Activated T-cell treated with anti-CD3 and anti-CD28 coated beads for 4 hours (primary cell): ENCODE measurements at regions not wholly inside any gene's neighbourhood (a gene's known extent, or its start where the extent isn't known, plus 50 kb on each side); places are given as distances from the start of the nearest gene placed in this dataset.

Experiments
- DNase-seq: peaks from one replicate; pipeline ENCODE4 v3.0.0-alpha.2; 2020

DNA sequence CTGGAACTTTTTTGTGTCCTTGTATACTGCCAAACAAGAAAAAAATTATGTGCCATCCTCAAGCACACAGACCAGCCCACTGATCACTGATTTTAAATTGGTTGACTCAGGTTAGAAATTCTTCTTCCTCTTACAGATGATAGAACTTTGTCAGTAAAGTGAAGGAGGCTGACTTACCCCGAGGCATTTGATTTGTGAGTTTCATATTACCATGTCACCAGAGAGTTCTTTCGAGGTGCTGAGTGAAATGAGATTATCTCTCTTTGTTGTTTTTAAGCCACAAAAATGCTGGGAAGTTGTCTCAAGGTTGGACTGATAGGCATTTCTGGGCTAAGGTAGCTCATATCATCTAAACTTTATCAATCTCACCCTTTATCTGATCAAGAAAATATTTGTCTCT, 78.8 kb upstream of the FAM180A start:
- no peak for DNase-seq

- DNase-seq, result no peak
Observed at GRCh38 chr7:135825406-135825805, 76.8 kb upstream of the FAM180A start.

DNA sequence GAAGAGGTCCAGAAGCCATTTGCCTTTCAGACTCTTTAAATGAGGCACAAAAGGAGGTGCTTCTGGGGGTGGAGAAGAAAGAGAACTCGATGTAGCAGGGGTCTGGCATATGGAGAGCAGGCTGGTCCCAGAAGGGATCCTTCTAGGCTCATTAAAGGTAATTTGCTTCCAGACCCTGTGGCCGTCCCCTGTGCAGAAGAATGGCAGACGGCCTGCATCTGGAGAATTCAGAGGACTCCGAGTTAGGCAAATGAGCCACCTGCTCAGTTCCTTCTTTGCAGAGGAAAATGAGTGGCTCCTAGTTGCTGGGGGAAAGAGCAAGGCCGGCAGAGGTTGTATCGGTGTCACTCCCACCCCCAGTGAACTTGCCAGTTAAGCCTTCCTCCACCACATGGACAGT, 73.8 kb upstream of the FAM180A start:
- no peak for DNase-seq

GRCh38 chr7:135817583-135817982, 69.0 kb upstream of the FAM180A start:
- DNase-seq, result no peak

- DNase-seq, result no peak
Observed at GRCh38 chr7:135815033-135815432, 66.4 kb upstream of the FAM180A start.

DNA sequence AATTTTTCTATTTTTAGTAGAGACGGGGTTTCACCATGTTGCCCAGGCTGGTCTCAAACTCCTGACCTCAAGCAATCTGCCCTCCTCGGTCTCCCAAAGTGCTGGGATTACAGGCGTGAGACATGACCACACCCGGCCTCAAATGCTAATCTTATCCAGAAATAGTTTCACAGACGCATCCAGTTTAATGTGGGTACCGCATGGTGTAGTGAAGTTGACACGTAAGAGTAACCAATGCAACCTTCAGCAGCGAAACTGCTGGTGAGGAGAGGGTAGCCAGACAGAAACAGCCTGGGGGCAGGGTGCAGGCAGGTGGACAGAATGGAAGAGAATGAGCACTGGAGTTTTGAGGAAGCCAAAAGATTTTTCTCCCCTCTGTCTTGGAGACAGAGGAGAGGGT, 63.5 kb upstream of the FAM180A start:
- no peak for DNase-seq

DNA sequence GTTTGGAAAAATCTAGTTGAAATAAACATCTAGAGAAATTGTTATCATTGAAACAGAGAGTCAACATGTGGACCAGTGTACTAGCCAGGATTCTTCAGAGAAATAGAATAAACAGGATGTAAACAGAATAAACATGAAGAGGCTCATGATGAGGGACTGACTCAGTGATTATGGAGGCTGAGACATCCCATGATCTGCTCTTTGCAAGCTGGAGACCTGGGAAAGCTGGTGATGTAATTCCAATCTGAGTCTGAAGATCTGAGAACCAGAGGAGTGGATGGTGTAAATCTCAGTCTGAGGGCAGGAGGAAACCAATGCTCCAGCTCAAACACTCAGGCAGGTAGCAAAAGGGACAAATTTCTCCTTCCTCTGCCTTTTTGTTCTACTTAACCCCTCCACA, 62.9 kb upstream of the FAM180A start:
- no peak for DNase-seq

GRCh38 chr7:135808206-135808605, 59.6 kb upstream of the FAM180A start:
- no peak for DNase-seq

DNA sequence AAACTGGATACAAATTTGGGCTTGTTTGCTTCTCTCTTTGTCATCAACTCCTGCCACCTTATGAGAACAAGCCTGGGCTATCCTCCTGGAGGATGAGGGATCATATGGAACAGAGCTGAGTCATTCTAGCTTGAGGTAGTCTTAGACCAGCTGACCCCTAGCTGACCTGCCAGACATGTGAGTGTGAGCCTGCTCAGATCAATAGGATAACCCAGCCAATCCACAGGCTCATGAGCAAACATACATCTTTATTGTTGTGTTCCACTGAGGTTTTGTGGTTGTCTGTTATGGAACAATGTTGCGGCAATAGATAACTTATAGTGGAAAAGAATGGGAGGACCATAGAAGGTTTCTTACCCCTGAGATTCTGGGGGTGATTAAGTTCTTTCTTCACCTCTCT, 54.5 kb upstream of the FAM180A start:
- DNase-seq, result no peak

DNA sequence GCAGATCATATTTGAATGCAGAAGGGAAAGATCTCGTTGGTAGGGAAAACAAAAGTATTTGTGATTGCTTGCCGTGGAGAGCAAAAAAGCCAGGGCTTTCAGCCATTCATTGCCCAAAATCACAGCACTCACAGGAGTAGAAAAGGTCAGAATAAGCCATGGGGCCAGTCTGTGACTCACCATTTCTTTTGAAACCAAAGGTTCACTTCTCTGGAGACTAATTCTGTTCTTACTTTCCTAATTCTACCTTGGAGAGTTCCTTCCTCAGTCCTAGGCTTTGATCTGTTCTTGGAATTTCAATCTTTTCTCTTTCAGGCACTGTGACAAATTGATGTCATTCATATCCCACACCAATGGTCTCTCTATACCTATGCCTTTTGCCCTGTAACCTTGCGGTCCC, 54.1 kb upstream of the FAM180A start:
- DNase-seq, result no peak

GRCh38 chr7:135801877-135802276, 53.3 kb upstream of the FAM180A start:
- DNase-seq, result no peak

- DNase-seq, result peak; percentile 14
Observed at GRCh38 chr7:135801045-135801693, 52.6 kb upstream of the FAM180A start.

DNA sequence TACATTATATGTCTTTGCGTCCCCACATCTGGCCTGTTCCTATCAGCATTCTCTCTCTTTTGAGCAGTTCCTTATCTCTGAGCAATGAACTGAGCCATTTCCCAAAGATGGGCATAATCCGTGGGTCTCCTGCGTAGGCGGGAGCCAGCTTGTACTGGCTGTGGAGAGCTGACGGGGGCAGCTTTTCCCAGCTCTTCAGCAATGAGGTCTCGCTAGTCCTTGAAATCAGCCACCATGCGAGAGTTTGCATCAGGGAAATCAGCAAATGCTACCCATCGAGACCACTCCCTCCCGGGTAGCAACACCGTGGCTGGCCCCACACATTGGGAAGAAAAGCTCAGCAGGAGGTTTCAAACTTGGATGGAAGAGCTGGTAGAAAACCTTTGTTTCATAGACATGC, 51.9 kb upstream of the FAM180A start:
- no peak for DNase-seq

GRCh38 chr7:135799881-135800280, 51.3 kb upstream of the FAM180A start:
- no peak for DNase-seq
